HG03045 (cell line): ENCODE measurements at regions not wholly inside any gene's neighbourhood (a gene's known extent, or its start where the extent isn't known, plus 50 kb on each side); places are given as distances from the start of the nearest gene placed in this dataset.
"Not testable (repeated sequence)": the region's sequence is repeated elsewhere in the genome, so short reads cannot be mapped to it uniquely, and the experiment has no call there.

Source experiments
- ATAC-seq: cut with Tn5 transposase; IDR thresholded peaks from one replicate; pipeline ENCODE4 v1.9.1; 2021; ENCODE audit warnings: mild to moderate bottlenecking, moderate library complexity; ENCODE audit not compliant: unreplicated experiment

- ATAC-seq = no peak
These were observed 117.6 kb downstream of the MRPL39 start for GRCh38 chr21:25489673-25490072.

- ATAC-seq = peak; percentile 48
These were observed 120.2 kb downstream of the MRPL39 start for GRCh38 chr21:25487046-25487594.

GRCh38 chr21:25485914-25486313 is 121.4 kb downstream of the MRPL39 start:
- no peak for ATAC-seq

DNA sequence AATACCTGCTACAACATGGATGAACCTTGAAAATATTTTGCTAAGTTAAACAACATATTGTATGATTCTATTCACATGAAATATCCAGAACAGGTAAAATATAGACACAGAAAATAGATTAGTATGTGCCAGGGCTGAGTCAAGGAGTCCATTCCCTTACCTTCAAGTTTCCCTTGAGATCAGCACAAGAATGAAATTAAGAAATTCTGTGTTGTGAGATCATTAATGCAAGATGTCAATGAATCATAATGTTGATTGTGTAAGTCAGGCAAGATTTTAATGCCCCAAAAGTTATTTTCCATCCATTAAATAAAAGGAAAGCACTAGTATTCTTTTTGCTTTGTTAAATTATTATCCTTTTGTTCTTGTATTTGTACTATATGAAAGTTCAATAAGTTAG is 139.4 kb downstream of the MRPL39 start:
- no peak for ATAC-seq

DNA sequence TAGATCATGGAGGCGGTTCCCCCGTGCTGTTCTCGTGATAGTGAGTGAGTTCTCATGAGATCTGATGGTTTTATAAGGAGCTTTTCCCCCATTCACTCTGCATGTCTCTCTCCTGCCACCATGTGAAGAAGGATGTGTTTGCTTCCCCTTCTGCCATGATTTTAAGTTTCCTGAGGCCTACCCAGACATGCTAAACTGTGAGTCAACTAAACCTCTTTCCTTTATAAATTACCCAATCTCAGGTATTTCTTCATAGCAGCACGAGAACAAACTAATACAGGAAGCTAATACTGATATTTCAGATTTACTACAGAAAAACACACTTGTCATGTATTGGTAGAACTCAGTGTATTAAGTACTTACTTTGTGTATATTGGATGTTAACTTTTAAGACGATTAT is 140.2 kb downstream of the MRPL39 start:
- not testable (repeated sequence) for ATAC-seq

DNA sequence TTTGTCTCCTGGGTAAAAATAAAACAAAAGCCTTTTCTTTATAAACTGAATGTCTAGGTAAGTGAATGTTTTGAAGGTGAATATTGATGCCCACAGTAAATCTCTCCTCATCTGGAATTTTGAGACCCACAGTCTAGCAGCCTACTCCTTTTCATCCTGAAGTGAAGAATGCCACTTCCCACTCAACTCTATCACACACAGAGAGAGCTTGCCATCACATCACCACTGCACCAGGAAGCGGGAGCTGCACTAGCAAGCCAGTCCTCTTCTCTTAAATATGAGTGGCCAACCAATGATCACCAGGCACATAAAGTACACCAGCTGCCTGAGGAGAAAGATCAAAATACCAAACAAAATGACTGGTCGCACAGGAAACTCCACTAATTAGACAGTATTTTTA is 140.8 kb downstream of the MRPL39 start:
- ATAC-seq = no peak

DNA sequence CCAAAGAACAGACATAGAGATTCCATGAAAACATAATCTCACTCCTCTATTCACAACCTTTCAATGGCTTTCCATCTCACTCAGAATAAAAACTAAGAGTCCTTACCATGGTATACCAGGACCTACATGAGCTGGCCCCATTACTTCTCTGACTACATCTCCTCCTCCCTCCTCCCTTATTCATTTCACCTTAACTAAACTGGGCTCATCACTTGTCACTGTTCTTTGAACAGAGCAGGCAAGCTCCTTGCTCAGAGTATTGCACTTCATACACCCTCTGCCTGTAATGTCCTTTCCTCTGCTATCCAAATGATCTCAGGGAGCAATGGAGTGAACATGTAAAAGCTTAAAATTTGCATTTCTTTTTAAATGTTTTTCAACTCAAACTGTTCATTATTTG is 142.0 kb downstream of the MRPL39 start:
- ATAC-seq = no peak

- ATAC-seq = no peak
These were observed 143.0 kb downstream of the MRPL39 start for GRCh38 chr21:25464275-25464674.

GRCh38 chr21:25462517-25462971 is 144.7 kb downstream of the MRPL39 start:
- ATAC-seq = peak; percentile 45

GRCh38 chr21:25461725-25462124 is 145.6 kb downstream of the MRPL39 start:
- ATAC-seq = no peak

- ATAC-seq = no peak
These were observed 147.3 kb downstream of the MRPL39 start for GRCh38 chr21:25459993-25460392.

DNA sequence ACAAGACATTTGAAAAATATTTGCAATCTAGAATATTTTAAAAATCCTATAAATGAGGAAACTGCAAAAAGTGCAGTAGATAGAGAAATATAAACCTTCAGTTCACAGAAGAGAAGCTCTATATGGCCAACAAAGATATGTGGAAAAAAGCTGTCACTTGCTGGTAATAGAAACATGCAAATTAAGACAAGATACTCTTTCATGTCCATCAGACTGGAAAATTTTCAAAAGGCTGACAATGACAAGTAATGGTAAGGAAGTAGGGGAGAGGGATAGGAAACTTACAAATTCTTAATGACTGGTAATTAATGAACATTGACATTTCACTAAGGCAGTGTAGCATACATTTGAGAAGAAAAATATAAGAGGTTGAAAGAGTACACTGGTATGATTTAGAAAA is 147.9 kb downstream of the MRPL39 start:
- ATAC-seq = no peak

- ATAC-seq = no peak
These were observed 148.8 kb downstream of the MRPL39 start for GRCh38 chr21:25458484-25458883.

GRCh38 chr21:25457946-25458345 is 149.3 kb downstream of the MRPL39 start:
- no peak for ATAC-seq

- ATAC-seq = peak; percentile 64
These were observed 149.9 kb downstream of the MRPL39 start for GRCh38 chr21:25457411-25457810.

- ATAC-seq = peak; percentile 30
These were observed 150.6 kb downstream of the MRPL39 start for GRCh38 chr21:25456672-25457071.

DNA sequence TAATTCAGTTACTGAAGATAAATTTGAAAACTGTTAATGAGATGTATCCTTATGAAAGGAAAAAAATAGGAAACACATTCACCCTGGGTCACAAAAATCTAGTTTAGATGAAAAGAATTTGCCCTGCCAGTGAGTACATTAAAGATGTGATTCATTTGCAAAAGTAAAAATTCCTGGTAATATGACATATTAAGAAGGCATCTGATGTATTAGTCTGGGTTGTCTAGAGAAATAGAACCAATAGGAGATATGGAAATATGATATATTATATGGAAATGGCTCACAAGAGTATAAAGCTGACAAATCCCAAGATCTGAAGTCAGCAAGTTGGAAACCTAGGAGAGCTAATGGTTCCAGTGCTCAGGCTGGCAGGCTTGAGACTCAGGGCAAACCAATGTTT is 153.8 kb downstream of the MRPL39 start:
- ATAC-seq = no peak

DNA sequence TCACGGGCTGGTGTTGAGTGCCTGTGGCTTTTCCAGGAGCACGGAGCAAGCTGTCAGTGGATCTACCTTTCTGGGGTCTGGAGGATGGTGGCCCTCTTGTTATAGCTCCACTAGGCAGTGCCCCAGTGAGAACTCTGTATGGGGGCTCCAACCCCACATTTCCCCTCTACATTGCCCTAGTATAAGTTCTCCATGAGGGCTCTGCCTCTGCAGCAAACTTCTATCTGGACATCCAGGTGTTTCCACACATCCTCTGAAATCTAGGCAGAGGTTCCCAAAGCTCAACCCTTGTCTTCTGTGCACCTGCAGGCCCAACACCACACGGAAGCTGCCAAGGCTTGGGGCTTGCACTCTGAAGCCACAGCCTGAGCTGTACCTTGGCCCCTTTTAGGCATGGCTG is 157.3 kb downstream of the MRPL39 start:
- ATAC-seq = no peak

DNA sequence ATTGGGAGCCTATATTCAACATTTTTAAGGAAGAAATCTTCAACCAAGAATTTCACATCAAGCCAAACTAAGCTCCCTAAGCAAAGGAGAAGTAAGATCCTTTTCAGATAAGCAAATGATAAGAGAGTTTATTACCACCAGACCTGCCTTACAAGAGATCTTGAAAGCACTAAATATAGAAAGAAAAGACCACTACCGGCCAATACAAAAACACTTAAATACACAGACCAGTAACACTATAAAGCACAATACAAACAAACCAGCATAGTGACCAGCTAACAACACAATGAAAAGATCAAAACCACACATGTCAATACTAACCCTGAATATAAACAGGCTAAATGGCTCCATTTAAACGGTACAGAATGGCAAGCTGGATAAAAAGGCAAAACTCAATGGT is 165.4 kb downstream of the MRPL39 start:
- ATAC-seq = no peak

- ATAC-seq = not testable (repeated sequence)
These were observed 169.8 kb downstream of the MRPL39 start for GRCh38 chr21:25437465-25437864.

- ATAC-seq = peak; percentile 58
These were observed 178.7 kb downstream of the MRPL39 start for GRCh38 chr21:25428537-25428936.

GRCh38 chr21:25427828-25428227 is 179.5 kb downstream of the MRPL39 start:
- no peak for ATAC-seq

- no peak for ATAC-seq
These were observed 180.7 kb downstream of the MRPL39 start for GRCh38 chr21:25426580-25426979.
